ENCODE measurements at regions not wholly inside any gene's neighbourhood (a gene's known extent, or its start where the extent isn't known, plus 50 kb on each side); places are given as distances from the start of the nearest gene placed in this dataset.

DNA sequence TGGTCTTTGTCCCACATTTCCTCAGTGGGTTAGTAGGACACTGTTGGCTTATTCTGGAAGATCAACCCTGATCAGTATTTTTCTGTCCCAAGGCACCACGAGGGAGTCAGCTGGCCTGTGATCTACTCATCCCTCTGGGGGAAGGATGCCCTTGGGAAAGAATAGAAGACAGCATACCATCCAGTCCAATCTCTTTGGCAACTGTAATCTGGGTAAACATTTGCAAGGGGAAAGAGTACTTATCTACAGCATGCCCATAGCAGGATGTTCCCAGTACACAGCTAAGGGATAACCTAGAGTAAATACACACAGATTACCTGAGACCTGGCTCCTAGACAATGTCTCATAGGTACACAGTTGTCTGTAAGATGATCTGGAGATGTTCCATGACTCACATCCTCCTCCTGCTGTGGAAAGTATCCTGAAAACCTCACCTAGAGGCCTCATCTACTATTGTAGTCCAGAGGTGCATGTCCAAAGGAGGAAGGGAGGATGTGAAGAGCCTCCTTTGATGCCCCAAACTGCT is 134.3 kb upstream of the VWC2 start:
- Histone ChIP-seq H3K4me1 (no peaks in the 10 kb centered on the region), H3K36me3 (no peaks in the 10 kb centered on the region), H3K27me3 (no peaks in the 10 kb centered on the region), H3K4me3 (no peak overlapping the region), H3K9me3 (no peaks in the 10 kb centered on the region), H3K27ac (no peak overlapping the region)
- no peak for DNase-seq
- intact Hi-C loops (cut with DNase I; ENCODE audit: low total_unique reads) = no loop called here
- TF ChIP-seq, protein P1, sequence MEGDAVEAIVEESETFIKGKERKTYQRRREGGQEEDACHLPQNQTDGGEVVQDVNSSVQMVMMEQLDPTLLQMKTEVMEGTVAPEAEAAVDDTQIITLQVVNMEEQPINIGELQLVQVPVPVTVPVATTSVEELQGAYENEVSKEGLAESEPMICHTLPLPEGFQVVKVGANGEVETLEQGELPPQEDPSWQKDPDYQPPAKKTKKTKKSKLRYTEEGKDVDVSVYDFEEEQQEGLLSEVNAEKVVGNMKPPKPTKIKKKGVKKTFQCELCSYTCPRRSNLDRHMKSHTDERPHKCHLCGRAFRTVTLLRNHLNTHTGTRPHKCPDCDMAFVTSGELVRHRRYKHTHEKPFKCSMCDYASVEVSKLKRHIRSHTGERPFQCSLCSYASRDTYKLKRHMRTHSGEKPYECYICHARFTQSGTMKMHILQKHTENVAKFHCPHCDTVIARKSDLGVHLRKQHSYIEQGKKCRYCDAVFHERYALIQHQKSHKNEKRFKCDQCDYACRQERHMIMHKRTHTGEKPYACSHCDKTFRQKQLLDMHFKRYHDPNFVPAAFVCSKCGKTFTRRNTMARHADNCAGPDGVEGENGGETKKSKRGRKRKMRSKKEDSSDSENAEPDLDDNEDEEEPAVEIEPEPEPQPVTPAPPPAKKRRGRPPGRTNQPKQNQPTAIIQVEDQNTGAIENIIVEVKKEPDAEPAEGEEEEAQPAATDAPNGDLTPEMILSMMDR (IDR thresholded peaks at IDR 0.05) = no peak

DNA sequence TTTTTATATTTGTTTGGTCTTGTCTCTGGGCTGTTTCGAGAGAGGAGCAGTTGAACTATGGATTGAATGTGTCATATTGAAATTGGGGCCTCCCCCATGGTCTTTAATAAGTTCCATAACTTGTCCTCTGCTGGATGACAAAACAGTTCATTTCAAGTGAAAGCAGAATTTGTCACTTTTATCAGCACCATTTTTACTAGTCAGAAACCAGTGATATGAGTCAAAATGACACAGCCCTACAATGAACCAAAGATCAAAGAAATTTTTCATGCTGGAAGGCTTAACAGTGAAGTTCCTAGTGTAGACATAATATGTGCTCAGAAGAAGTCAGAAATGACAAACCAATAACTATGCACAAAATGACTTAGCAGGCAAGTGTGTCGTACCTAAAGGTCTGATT is 133.6 kb upstream of the VWC2 start:
- Histone ChIP-seq H3K36me3 (no peaks in the 10 kb centered on the region), H3K4me1 (no peaks in the 10 kb centered on the region), H3K4me3 (no peak overlapping the region), H3K27ac (no peak overlapping the region), H3K9me3 (no peaks in the 10 kb centered on the region), H3K27me3 (no peaks in the 10 kb centered on the region)
- no peak for DNase-seq
- TF ChIP-seq, protein P1 (IDR thresholded peaks at IDR 0.05) = no peak
- intact Hi-C loops (cut with DNase I; ENCODE audit: low total_unique reads) = no loop called here

DNA sequence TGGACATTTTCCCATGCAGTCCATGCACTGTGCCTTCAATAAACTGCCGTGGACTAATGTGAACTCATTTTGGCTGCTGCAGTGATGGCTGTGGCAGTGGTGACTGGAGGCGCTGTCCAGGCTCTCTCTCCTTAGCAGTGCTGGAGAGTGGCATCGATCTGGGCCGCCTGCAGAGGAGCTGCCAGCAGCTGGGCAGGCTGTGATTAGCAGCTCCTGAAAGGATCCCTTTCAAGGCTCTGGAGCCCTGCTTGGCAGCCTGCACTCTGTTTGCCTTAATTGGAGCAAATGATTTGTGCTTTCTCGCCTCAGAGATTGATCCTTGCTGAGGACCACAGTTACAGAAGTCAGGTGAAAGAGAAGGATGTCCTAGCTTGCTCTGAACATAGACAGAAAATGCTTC is 130.1 kb upstream of the VWC2 start:
- Histone ChIP-seq H3K4me1 (no peaks in the 10 kb centered on the region), H3K27ac (no peak overlapping the region), H3K4me3 (no peak overlapping the region), H3K27me3 (no peaks in the 10 kb centered on the region), H3K36me3 (no peaks in the 10 kb centered on the region), H3K9me3 (no peaks in the 10 kb centered on the region)
- intact Hi-C loops (cut with DNase I; ENCODE audit: low total_unique reads) = no loop called here
- no peak for DNase-seq
- TF ChIP-seq, protein P1 (IDR thresholded peaks at IDR 0.05) = no peak

DNA sequence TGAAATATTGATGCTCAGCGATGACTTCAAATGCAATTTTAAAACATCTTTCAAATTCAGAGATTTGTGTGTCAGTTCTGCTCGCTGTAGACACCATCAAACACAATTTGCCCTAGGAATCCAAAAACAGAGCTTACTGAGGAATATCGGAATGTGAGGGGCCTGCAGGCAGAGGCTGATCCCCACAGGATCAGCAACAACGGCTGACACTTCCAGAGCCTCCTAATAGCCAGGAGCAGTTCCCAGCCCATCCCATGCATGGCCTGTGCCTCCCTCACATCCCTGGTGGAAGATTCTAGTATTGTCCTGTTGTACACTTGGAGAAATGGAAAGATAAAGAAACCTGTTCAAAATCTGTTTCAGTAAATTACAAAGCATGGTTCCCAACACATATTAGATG is 129.7 kb upstream of the VWC2 start:
- intact Hi-C loops (cut with DNase I; ENCODE audit: low total_unique reads) = no loop called here

DNA sequence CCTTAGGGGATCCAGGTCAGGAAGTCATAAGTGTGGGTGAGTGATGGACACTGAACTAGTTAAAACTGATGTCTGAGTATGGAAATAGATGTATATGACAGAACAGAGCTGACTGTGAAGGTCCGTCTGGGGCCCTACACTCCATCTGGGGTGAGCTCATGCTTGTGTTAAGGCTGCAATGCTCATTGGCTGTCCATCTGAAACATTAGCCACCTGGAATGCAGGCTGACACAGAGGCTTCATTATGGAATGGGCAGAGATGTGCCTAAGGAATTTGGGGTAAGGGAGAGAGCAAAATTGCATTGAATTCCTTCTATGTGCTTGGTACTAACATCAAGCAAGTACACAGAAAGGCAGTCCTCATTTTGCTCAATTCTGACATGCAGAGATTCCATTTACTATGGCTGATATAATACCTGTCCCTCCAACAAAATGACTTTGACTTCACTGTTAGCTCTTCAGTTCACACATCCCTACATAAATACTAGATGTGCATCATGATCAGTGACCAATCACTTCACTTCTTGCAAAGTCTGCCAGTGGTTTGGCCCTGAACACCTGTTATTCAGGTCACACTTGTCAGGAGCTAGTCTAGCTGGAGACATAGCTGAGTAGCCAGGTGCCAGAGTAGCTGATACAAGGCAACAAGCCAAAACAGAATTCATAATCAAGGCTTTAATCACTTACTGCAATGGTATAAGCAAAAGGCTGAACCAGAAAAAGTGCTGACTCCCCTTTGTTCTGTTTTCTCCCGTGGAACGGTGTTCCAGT is 128.9 kb upstream of the VWC2 start:
- Histone ChIP-seq H3K4me3 (no peak overlapping the region), H3K4me1 (no peaks in the 10 kb centered on the region), H3K36me3 (no peaks in the 10 kb centered on the region), H3K27me3 (no peaks in the 10 kb centered on the region), H3K27ac (no peak overlapping the region), H3K9me3 (no peaks in the 10 kb centered on the region)
- TF ChIP-seq, protein P1 (IDR thresholded peaks at IDR 0.05) = no peak
- no peak for DNase-seq
- intact Hi-C loops (cut with DNase I; ENCODE audit: low total_unique reads) = no loop called here

More for the DNA sequence above, 129.7 kb upstream of the VWC2 start:
- H3K9me3 ChIP-seq = no peaks in the 10 kb centered on the region
- TF ChIP-seq, protein P1 (IDR thresholded peaks at IDR 0.05) = no peak
- no peaks in the 10 kb centered on the region for H3K27me3 ChIP-seq
- no peak overlapping the region for H3K27ac ChIP-seq
- H3K36me3 ChIP-seq = no peaks in the 10 kb centered on the region
- no peak overlapping the region for H3K4me3 ChIP-seq
- no peak for DNase-seq
- H3K4me1 ChIP-seq = no peaks in the 10 kb centered on the region

Measured in tibial artery (tissue), 4 donors.